Naive B cell (primary cell): ENCODE measurements at regions not wholly inside any gene's neighbourhood (a gene's known extent, or its start where the extent isn't known, plus 50 kb on each side); places are given as distances from the start of the nearest gene placed in this dataset.

ENCODE experiments used
- ATAC-seq, 2 donors: fragments of 150-1000 bp; cut with Tn5 transposase; 2 replicates each; pipeline ENCODE4 v1.10.0; 2021; ENCODE audit warnings: low read depth in 2 of 2, mild to moderate bottlenecking in 2 of 2, moderate library complexity in 2 of 2
- DNase-seq: peaks from one replicate; pipeline ENCODE4 v3.0.0; 2022
- H3K27ac Mint-ChIP-seq, 6 donors: one replicate each; pipeline ENCODE4 v1.8.0; 2020 to 2022; ENCODE audit warnings: mild to moderate bottlenecking in 6 of 6, mixed read lengths in 6 of 6, moderate library complexity in 5 of 6, inconsistent platforms in 2 of 6
- H3K27me3 Mint-ChIP-seq, 3 donors: one replicate each; pipeline ENCODE4 v1.8.0; 2021 to 2022; ENCODE audit warnings: mixed read lengths in 3 of 3, mild to moderate bottlenecking in 1 of 3
- H3K36me3 Mint-ChIP-seq, 2 donors: one replicate each; pipeline ENCODE4 v1.8.0; 2020 to 2022; ENCODE audit warnings: mixed read lengths in 2 of 2, inconsistent platforms in 1 of 2, mild to moderate bottlenecking in 1 of 2
- H3K4me1 Mint-ChIP-seq, 3 donors: one replicate each; pipeline ENCODE4 v1.8.0; 2020 to 2022; ENCODE audit warnings: mixed read lengths in 3 of 3, inconsistent platforms in 1 of 3, mild to moderate bottlenecking in 1 of 3, moderate library complexity in 1 of 3
- H3K4me3 Mint-ChIP-seq, 8 donors: one replicate each; pipeline ENCODE4 v1.8.0; 2020 to 2022; ENCODE audit warnings: mild to moderate bottlenecking in 8 of 8, mixed read lengths in 8 of 8, moderate library complexity in 8 of 8, inconsistent platforms in 2 of 8
- H3K9me3 Mint-ChIP-seq, 7 donors: one replicate each; pipeline ENCODE4 v1.8.0; 2020 to 2022; ENCODE audit warnings: mixed read lengths in 7 of 7, mild to moderate bottlenecking in 5 of 7, inconsistent platforms in 2 of 7, moderate library complexity in 1 of 7

DNA sequence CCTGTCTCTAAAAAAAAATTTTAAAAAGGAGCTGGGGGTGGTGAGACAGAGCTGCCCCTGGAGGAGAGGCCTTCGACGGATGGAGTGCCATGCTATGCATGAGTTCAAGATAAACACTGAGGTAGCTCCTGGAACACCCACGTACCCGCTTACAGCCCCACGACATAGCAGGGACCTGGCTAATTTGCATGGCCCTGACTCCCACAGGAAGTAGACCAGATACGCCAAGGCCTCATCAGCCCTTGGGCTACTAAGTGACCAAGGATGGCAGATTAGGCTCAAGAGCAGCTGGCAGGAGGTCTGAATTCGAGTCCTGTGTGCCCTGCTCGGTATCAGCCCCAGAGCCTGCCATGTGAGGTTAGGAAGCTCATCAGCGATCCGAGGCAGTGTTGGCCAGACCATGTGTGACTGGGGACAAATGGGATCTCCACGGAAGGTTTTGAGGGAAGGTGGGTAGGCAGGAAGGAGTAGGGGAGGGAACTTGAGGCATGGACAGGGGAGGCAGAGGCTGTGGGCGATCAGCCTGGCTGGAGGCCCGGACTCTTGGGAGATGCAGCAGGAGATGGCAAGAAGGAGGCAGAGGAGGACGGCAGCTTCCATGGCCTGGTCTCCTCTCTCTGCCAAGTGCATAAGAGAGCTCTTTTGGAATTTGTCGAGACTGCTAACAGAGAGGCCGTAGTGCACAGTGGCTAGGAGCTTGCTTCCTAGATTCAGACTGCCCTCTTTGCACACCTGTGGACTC is 218.3 kb downstream of the GLI2 start:
- H3K9me3 Mint-ChIP-seq = no peaks in the 10 kb centered on the region
- no peak overlapping the region for H3K4me3 Mint-ChIP-seq
- H3K36me3 Mint-ChIP-seq = no peaks in the 10 kb centered on the region
- H3K27me3 Mint-ChIP-seq = no peaks in the 10 kb centered on the region
- H3K27ac Mint-ChIP-seq = no peak overlapping the region
- no peaks in the 10 kb centered on the region for H3K4me1 Mint-ChIP-seq
- DNase-seq (no peak), ATAC-seq (no peak)

- H3K27ac Mint-ChIP-seq = no peak overlapping the region
- no peaks in the 10 kb centered on the region for H3K4me1 Mint-ChIP-seq
- H3K9me3 Mint-ChIP-seq = no peaks in the 10 kb centered on the region
Measured at GRCh38 chr2:120954939-120955338, 219.3 kb downstream of the GLI2 start.

DNA sequence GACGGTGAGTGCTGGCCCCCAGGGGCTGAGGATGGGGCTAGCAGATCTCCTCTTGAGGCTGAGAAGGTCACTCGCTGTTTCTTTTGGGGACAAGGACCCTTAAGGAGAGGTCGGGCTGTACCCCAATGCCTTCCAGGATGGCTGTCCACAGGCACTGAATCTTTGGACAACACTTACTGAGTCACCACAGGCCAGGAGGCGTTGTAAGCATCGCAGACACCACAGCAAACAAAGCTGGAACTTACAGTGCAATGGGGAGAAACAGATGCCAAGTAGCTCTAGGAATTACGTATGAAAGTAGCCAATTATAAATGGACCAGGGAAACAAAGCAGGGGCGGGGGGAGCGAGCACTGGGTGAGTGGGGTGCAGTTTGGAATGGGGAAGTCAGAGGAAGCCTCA is 219.8 kb downstream of the GLI2 start:
- H3K4me1 Mint-ChIP-seq = no peaks in the 10 kb centered on the region
- DNase-seq = no peak
- peak overlapping the region in 1 of 6 donors; percentile 39 for H3K27ac Mint-ChIP-seq
- ATAC-seq = no peak
- H3K27me3 Mint-ChIP-seq = no peaks in the 10 kb centered on the region
- H3K4me3 Mint-ChIP-seq = no peak overlapping the region
- H3K36me3 Mint-ChIP-seq = no peaks in the 10 kb centered on the region
- H3K9me3 Mint-ChIP-seq = no peaks in the 10 kb centered on the region

More at GRCh38 chr2:120954939-120955338, 219.3 kb downstream of the GLI2 start:
- DNase-seq (no peak), ATAC-seq (no peak)
- Mint-ChIP-seq H3K4me3 (no peak overlapping the region), H3K27me3 (no peaks in the 10 kb centered on the region), H3K36me3 (no peaks in the 10 kb centered on the region)

DNA sequence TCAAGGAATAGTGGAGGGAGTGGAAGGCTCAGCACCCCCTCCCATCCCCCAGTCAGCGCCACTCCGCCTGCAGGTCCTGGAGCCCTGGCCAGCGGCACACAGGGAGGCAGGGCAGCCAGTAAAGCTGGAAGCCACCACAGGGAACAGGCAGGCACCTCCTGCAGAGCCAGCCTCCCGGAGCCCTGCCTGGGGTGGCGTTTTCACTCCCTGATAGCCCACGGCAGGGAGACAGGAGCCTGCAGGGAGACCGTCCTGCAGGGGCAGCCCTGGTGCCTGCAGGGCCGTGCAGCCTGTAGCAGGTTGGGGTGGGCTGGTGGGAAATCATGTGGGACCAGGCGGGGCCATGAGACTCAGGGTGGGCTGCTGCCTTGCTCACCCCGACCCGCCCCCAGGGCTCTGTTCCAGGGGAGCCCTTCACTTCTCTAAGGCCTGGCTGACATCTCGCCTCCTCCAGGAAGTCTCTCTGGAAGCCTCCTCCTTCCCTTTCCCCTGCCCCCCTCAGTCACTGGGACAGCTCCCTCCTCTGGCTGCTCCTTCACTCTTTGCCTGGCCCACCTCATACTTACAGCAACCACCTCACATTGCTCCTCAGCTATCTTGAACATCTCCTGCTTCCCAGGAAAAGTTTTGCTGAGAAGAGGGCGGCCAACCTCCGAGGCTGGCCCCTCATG is 221.0 kb downstream of the GLI2 start:
- Mint-ChIP-seq H3K4me3 (no peak overlapping the region), H3K4me1 (no peaks in the 10 kb centered on the region), H3K9me3 (no peaks in the 10 kb centered on the region), H3K27me3 (no peaks in the 10 kb centered on the region), H3K27ac (no peak overlapping the region), H3K36me3 (no peaks in the 10 kb centered on the region)
- DNase-seq (no peak), ATAC-seq (no peak)

GRCh38 chr2:120957905-120958304 is 222.2 kb downstream of the GLI2 start:
- no peaks in the 10 kb centered on the region for H3K27me3 Mint-ChIP-seq
- H3K36me3 Mint-ChIP-seq = no peaks in the 10 kb centered on the region
- H3K4me1 Mint-ChIP-seq = no peaks in the 10 kb centered on the region
- no peak for DNase-seq
- no peak overlapping the region for H3K4me3 Mint-ChIP-seq
- ATAC-seq = no peak
- no peaks in the 10 kb centered on the region for H3K9me3 Mint-ChIP-seq
- no peak overlapping the region for H3K27ac Mint-ChIP-seq

- Mint-ChIP-seq H3K36me3 (no peaks in the 10 kb centered on the region), H3K4me1 (no peaks in the 10 kb centered on the region), H3K4me3 (no peak overlapping the region), H3K9me3 (no peaks in the 10 kb centered on the region), H3K27ac (peak overlapping the region in 2 of 6 donors; percentile 22 to 57), H3K27me3 (no peaks in the 10 kb centered on the region)
- no peak for DNase-seq
- ATAC-seq = no peak
Measured at GRCh38 chr2:120958623-120959366, 223.1 kb downstream of the GLI2 start.

GRCh38 chr2:120959426-120959825 is 223.8 kb downstream of the GLI2 start:
- Mint-ChIP-seq H3K36me3 (no peaks in the 10 kb centered on the region), H3K27ac (no peak overlapping the region), H3K4me3 (no peak overlapping the region), H3K4me1 (no peaks in the 10 kb centered on the region), H3K9me3 (no peaks in the 10 kb centered on the region), H3K27me3 (no peaks in the 10 kb centered on the region)
- no peak for DNase-seq
- no peak for ATAC-seq

GRCh38 chr2:120960770-120961366 is 225.2 kb downstream of the GLI2 start:
- no peak overlapping the region for H3K4me3 Mint-ChIP-seq
- H3K4me1 Mint-ChIP-seq = no peaks in the 10 kb centered on the region
- H3K27ac Mint-ChIP-seq = no peak overlapping the region
- no peaks in the 10 kb centered on the region for H3K27me3 Mint-ChIP-seq
- H3K9me3 Mint-ChIP-seq = no peaks in the 10 kb centered on the region
- no peaks in the 10 kb centered on the region for H3K36me3 Mint-ChIP-seq
- DNase-seq (no peak), ATAC-seq (no peak)

DNA sequence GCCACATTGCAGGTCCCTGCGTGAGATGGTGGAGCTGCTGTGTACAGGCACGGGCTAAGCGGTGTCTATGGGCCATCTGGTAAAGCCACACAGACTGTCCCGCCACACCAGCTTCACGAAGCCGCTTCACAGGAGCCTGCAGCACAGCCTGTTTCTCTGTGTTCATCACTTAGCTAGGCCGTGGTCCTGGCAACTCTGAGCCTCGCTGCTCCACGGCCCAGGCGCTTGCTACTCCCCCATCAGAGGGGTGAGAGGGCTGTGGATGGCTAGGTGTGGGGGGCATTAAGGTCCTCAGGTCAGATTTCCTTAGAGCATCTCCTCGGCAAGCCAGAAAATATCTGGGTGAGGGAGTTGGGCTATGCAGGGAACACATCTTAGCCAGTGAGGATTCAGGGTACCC is 225.7 kb downstream of the GLI2 start:
- Mint-ChIP-seq H3K36me3 (no peaks in the 10 kb centered on the region), H3K9me3 (no peaks in the 10 kb centered on the region)

DNA sequence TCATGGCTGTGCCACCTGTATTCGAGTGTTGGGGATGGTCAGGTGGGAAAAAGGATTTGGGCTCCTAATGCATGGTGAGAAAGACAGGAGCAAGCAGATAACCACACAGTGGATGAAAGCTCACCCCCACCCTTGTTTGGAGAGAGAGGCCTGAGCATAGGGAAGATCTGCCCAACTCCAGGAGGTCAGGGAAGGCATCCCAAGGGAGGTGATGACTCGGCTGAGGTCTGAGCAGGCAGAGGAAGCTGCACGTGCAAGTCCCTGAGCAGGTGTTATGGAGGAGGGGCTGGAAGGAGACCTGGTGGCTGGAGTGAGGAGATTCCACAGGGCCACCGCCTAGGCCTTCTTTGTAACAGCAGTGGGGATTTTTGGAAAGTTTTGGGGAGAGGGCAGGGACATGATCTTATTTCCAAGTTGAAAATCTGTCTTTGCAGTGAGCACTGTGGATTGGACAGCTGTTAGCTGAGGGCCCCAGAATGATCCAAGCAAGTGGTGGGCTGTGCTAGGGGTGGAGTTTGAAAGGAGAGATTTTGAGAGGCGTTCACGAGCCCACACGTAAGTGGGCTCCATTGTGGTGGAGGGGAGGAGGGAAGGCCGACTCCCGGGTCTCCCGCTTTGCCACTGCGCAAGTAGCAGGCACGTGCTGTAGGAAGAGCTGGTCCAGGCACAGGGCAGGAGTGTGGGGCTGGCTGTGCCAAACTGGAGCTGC is 228.5 kb downstream of the GLI2 start:
- H3K27ac Mint-ChIP-seq = peak overlapping the region in 1 of 6 donors; percentile 88
- peak overlapping the region in 1 of 8 donors; percentile 46 for H3K4me3 Mint-ChIP-seq
- H3K27me3 Mint-ChIP-seq = no peaks in the 10 kb centered on the region
- DNase-seq = no peak
- H3K36me3 Mint-ChIP-seq = no peaks in the 10 kb centered on the region
- no peaks in the 10 kb centered on the region for H3K4me1 Mint-ChIP-seq
- no peaks in the 10 kb centered on the region for H3K9me3 Mint-ChIP-seq
- no peak for ATAC-seq

More for the DNA sequence above, 225.7 kb downstream of the GLI2 start:
- Mint-ChIP-seq H3K4me3 (no peak overlapping the region), H3K4me1 (no peaks in the 10 kb centered on the region), H3K27me3 (no peaks in the 10 kb centered on the region), H3K27ac (no peak overlapping the region)
- DNase-seq (no peak), ATAC-seq (no peak)

GRCh38 chr2:120964819-120965218 is 229.2 kb downstream of the GLI2 start:
- Mint-ChIP-seq H3K4me1 (no peaks in the 10 kb centered on the region), H3K4me3 (no peak overlapping the region), H3K36me3 (no peaks in the 10 kb centered on the region), H3K27me3 (no peaks in the 10 kb centered on the region), H3K27ac (no peak overlapping the region), H3K9me3 (peaks cover 0 to 2% (median 0%) of the 10 kb centered on the region in 7 donors)
- ATAC-seq (no peak), DNase-seq (no peak)

GRCh38 chr2:120966510-120967254 is 231.0 kb downstream of the GLI2 start:
- H3K27ac Mint-ChIP-seq = peak overlapping the region in 1 of 6 donors; percentile 91
- no peak overlapping the region for H3K4me3 Mint-ChIP-seq
- no peaks in the 10 kb centered on the region for H3K27me3 Mint-ChIP-seq
- no peaks in the 10 kb centered on the region for H3K36me3 Mint-ChIP-seq
- no peak for ATAC-seq
- H3K9me3 Mint-ChIP-seq = peaks cover 0 to 2% (median 0%) of the 10 kb centered on the region in 7 donors
- no peaks in the 10 kb centered on the region for H3K4me1 Mint-ChIP-seq
- no peak for DNase-seq
